ENCODE measurements at regions not wholly inside any gene's neighbourhood (a gene's known extent, or its start where the extent isn't known, plus 50 kb on each side); places are given as distances from the start of the nearest gene placed in this dataset.
"Not testable (repeated sequence)": the region's sequence is repeated elsewhere in the genome, so short reads cannot be mapped to it uniquely, and the experiment has no call there.

DNA sequence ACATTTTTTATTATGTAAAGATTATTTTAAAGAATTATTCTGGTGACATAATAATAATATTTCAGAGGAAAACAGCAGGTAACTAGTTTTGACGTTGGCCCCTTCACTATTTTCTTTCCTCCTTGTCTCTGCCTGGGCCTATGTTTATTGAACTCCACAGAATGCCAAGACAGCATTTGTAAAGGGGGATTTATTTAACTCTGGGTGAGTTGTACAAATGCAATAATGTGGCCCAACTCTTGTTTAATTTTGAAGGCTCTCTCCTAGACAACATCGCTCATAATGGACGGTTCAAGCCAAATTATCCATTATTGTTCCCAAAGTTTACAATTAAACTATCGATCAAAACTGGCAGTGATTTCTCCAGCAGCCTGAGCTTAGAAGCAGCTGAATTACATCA lies 374.3 kb upstream of the SLC35B3 start:
- Histone ChIP-seq H3K4me1 (ENCODE audit: insufficient read depth, low read length, poor library complexity, severe bottlenecking) (no peaks in the 10 kb centered on the region), H3K27me3 (replicated peaks; ENCODE audit: insufficient read depth, low read depth, low read length, poor library complexity) (peaks cover 4% of the 10 kb centered on the region), H3K36me3 (ENCODE audit: insufficient read depth, low read length, poor library complexity, severe bottlenecking) (no peaks in the 10 kb centered on the region), H3K27ac (ENCODE audit: low read depth, low read length, poor library complexity, severe bottlenecking) (no peak overlapping the region), H3K4me3 (ENCODE audit: low read depth, low read length, poor library complexity, severe bottlenecking) (no peak overlapping the region), H3K9me3 (ENCODE audit: low read depth, low read length, poor library complexity, severe bottlenecking) (no peaks in the 10 kb centered on the region)
- no TSS peak for BruUV-seq (replicated peaks)
- POLR2A ChIA-PET (ENCODE audit: low non-redundant PET) = no interaction called here
- no peak for DNase-seq (ENCODE audit: low spot score)
- intact Hi-C loops (cut with micrococcal nuclease; ENCODE audit: unreplicated experiment) = no loop called here
- TF ChIP-seq, protein P1, sequence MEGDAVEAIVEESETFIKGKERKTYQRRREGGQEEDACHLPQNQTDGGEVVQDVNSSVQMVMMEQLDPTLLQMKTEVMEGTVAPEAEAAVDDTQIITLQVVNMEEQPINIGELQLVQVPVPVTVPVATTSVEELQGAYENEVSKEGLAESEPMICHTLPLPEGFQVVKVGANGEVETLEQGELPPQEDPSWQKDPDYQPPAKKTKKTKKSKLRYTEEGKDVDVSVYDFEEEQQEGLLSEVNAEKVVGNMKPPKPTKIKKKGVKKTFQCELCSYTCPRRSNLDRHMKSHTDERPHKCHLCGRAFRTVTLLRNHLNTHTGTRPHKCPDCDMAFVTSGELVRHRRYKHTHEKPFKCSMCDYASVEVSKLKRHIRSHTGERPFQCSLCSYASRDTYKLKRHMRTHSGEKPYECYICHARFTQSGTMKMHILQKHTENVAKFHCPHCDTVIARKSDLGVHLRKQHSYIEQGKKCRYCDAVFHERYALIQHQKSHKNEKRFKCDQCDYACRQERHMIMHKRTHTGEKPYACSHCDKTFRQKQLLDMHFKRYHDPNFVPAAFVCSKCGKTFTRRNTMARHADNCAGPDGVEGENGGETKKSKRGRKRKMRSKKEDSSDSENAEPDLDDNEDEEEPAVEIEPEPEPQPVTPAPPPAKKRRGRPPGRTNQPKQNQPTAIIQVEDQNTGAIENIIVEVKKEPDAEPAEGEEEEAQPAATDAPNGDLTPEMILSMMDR (conservative IDR thresholded peaks at IDR 0.05; ENCODE audit: low read depth, low read length) = no peak
- TF ChIP-seq EZH2 (IDR thresholded peaks at IDR 0.05; ENCODE audit: borderline replicate concordance, low read depth, low read length, poor library complexity, severe bottlenecking) = no peak
- CTCF ChIA-PET = no interaction called here

DNA sequence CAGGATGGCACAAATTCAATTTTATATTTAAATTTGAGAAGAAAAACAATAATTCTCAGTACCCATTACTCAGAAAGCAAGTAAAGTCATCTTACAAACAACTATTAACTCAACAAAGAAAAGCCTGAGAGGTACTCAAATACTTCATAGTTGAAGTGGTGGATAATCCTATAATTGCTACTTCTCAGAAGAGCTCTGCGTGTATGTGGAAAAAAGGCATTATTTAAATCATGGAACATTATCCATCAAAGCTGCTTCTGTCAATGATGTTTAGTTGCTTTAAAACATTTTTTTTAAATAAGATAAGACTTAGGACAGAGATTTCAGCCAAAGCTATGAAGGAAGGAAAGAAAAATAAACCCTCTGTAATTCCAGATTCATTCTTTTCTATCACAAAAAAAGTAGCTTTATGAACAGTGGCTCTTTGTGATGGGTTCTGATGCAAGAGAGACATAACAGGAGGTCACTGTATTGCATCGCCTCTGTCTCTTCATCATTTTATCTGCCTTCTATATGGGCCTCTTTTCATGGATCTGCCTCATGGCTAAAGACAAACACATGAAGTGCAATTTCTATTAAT lies 367.9 kb upstream of the SLC35B3 start:
- no peaks in the 10 kb centered on the region for H3K4me1 ChIP-seq (ENCODE audit: insufficient read depth, low read length, poor library complexity, severe bottlenecking)
- H3K27me3 ChIP-seq (replicated peaks; ENCODE audit: insufficient read depth, low read depth, low read length, poor library complexity) = peaks cover 4% of the 10 kb centered on the region
- POLR2A ChIA-PET (ENCODE audit: low non-redundant PET) = no interaction called here
- TF ChIP-seq EZH2 (IDR thresholded peaks at IDR 0.05; ENCODE audit: borderline replicate concordance, low read depth, low read length, poor library complexity, severe bottlenecking) = no peak
- TF ChIP-seq, protein P1 (conservative IDR thresholded peaks at IDR 0.05; ENCODE audit: low read depth, low read length) = no peak
- peak; percentile 63 for DNase-seq (ENCODE audit: low spot score)
- no peak overlapping the region for H3K4me3 ChIP-seq (ENCODE audit: low read depth, low read length, poor library complexity, severe bottlenecking)
- intact Hi-C loops (cut with micrococcal nuclease; ENCODE audit: unreplicated experiment) = no loop called here
- BruUV-seq (replicated peaks) = no TSS peak
- no peaks in the 10 kb centered on the region for H3K9me3 ChIP-seq (ENCODE audit: low read depth, low read length, poor library complexity, severe bottlenecking)
- no peaks in the 10 kb centered on the region for H3K36me3 ChIP-seq (ENCODE audit: insufficient read depth, low read length, poor library complexity, severe bottlenecking)
- H3K27ac ChIP-seq (ENCODE audit: low read depth, low read length, poor library complexity, severe bottlenecking) = no peak overlapping the region
- CTCF ChIA-PET = interaction anchor here (0.6 kb wide), 1 partner anchor 12 kb away, joined by 3 read pairs; no protein-coding TSS in a partner anchor

DNA sequence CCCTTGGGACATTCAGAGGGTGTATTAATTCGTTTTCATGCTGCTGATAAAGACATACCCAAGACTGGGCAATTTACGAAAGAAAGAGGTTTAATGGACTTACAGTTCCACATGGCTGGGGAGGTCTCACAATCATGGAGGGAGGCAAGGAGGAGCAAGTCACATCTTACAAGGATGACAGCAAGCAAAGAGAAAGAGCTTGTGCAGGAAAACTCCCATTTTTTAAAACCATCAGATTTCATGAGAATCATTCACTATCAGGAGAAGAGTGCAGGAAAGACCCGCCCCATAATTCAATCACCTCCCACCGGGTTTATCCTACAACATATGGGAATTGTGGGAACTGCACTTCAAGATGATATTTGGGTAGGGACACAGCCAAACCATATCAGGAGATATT lies 367.1 kb upstream of the SLC35B3 start:
- BruUV-seq (replicated peaks); H3K27me3 ChIP-seq (replicated peaks; ENCODE audit: insufficient read depth, low read depth, low read length, poor library complexity); H3K4me1 ChIP-seq (ENCODE audit: insufficient read depth, low read length, poor library complexity, severe bottlenecking); POLR2A ChIA-PET (ENCODE audit: low non-redundant PET); H3K36me3 ChIP-seq (ENCODE audit: insufficient read depth, low read length, poor library complexity, severe bottlenecking); H3K27ac ChIP-seq (ENCODE audit: low read depth, low read length, poor library complexity, severe bottlenecking); intact Hi-C loops (cut with micrococcal nuclease; ENCODE audit: unreplicated experiment); CTCF ChIA-PET; DNase-seq (ENCODE audit: low spot score); H3K4me3 ChIP-seq (ENCODE audit: low read depth, low read length, poor library complexity, severe bottlenecking); H3K9me3 ChIP-seq (ENCODE audit: low read depth, low read length, poor library complexity, severe bottlenecking): not testable (repeated sequence)

DNA sequence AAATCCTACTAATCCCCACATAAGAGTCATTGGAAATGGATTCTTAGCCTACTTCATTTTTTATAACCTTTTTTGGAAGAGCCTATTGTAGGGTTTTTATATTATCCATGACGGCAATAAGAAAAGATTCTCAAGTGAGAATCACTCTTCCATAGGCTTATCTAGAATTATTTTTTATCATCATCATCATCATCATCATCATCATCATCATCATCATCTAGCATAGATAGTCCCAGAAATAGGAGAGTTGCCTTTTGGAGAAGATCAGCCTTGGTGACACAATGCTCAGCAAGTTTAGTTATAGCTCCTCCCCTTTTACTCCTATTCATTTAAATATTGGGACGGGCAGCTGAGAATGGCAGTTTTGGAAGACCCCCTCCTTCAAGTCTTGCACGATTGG lies 359.1 kb upstream of the SLC35B3 start:
- CTCF ChIA-PET = no interaction called here
- POLR2A ChIA-PET (ENCODE audit: low non-redundant PET) = no interaction called here
- DNase-seq (ENCODE audit: low spot score) = no peak
- no peaks in the 10 kb centered on the region for H3K36me3 ChIP-seq (ENCODE audit: insufficient read depth, low read length, poor library complexity, severe bottlenecking)
- H3K4me3 ChIP-seq (ENCODE audit: low read depth, low read length, poor library complexity, severe bottlenecking) = no peak overlapping the region
- no peaks in the 10 kb centered on the region for H3K4me1 ChIP-seq (ENCODE audit: insufficient read depth, low read length, poor library complexity, severe bottlenecking)
- no peak overlapping the region for H3K27ac ChIP-seq (ENCODE audit: low read depth, low read length, poor library complexity, severe bottlenecking)
- BruUV-seq (replicated peaks) = no TSS peak
- no peak for TF ChIP-seq EZH2 (IDR thresholded peaks at IDR 0.05; ENCODE audit: borderline replicate concordance, low read depth, low read length, poor library complexity, severe bottlenecking)
- TF ChIP-seq, protein P1 (conservative IDR thresholded peaks at IDR 0.05; ENCODE audit: low read depth, low read length) = no peak
- H3K9me3 ChIP-seq (ENCODE audit: low read depth, low read length, poor library complexity, severe bottlenecking) = no peaks in the 10 kb centered on the region
- H3K27me3 ChIP-seq (replicated peaks; ENCODE audit: insufficient read depth, low read depth, low read length, poor library complexity) = peaks cover 20% of the 10 kb centered on the region
- intact Hi-C loops (cut with micrococcal nuclease; ENCODE audit: unreplicated experiment) = no loop called here

Measured in A673 (cell line).